ENCODE measurements at regions not wholly inside any gene's neighbourhood (a gene's known extent, or its start where the extent isn't known, plus 50 kb on each side); places are given as distances from the start of the nearest gene placed in this dataset.

DNA sequence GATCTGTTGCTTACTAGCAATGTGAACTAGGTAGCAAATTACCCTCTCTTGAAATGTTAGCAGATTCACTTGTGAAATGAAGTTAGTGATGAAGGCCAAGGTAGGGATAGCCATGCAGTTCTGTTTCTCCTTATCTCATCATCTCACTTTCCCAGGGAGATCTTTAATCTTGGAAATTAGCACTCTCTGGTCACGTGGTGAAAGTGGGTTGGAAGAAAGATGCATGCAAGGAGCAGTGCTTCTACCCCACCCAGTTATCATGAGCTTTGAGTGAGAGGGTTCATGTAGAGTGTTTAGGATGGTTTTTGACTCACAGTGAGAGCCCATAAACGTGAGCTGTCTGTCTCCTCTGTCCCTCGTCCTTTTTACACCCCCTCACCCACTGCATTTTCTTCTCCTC is 346.3 kb downstream of the QKI start:
- CTCF ChIA-PET (ENCODE audit: low intra/inter-chr PET ratio), result no interaction called here
- POLR2A ChIA-PET, result no interaction called here
- no peak for TF ChIP-seq SIX5 (IDR thresholded peaks at IDR 0.05; ENCODE audit: borderline replicate concordance in 1 of 2, insufficient read depth in 1 of 2, low read depth in 1 of 2, low read length in 2 of 2)
- TF ChIP-seq ASH1L (IDR thresholded peaks at IDR 0.05; ENCODE audit: borderline replicate concordance, low read depth, partially characterized antibody), result no peak
- peak; percentile 31; the same call in 1 of the 2 replicates for TF ChIP-seq RAD51 (IDR thresholded peaks at IDR 0.05; ENCODE audit: borderline replicate concordance, low read depth)
- TF ChIP-seq, protein P1, sequence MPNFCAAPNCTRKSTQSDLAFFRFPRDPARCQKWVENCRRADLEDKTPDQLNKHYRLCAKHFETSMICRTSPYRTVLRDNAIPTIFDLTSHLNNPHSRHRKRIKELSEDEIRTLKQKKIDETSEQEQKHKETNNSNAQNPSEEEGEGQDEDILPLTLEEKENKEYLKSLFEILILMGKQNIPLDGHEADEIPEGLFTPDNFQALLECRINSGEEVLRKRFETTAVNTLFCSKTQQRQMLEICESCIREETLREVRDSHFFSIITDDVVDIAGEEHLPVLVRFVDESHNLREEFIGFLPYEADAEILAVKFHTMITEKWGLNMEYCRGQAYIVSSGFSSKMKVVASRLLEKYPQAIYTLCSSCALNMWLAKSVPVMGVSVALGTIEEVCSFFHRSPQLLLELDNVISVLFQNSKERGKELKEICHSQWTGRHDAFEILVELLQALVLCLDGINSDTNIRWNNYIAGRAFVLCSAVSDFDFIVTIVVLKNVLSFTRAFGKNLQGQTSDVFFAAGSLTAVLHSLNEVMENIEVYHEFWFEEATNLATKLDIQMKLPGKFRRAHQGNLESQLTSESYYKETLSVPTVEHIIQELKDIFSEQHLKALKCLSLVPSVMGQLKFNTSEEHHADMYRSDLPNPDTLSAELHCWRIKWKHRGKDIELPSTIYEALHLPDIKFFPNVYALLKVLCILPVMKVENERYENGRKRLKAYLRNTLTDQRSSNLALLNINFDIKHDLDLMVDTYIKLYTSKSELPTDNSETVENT (CRISPR knock-in tag; IDR thresholded peaks at IDR 0.05), result no peak
- no peak for TF ChIP-seq ZBTB8A (IDR thresholded peaks at IDR 0.05; ENCODE audit: partially characterized antibody)
- TF ChIP-seq, protein P2, sequence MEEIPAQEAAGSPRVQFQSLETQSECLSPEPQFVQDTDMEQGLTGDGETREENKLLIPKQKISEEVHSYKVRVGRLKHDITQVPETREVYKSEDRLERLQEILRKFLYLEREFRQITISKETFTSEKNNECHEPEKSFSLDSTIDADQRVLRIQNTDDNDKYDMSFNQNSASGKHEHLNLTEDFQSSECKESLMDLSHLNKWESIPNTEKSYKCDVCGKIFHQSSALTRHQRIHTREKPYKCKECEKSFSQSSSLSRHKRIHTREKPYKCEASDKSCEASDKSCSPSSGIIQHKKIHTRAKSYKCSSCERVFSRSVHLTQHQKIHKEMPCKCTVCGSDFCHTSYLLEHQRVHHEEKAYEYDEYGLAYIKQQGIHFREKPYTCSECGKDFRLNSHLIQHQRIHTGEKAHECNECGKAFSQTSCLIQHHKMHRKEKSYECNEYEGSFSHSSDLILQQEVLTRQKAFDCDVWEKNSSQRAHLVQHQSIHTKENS (CRISPR knock-in tag; IDR thresholded peaks at IDR 0.05), result no peak
- TF ChIP-seq KHSRP (IDR thresholded peaks at IDR 0.05), result no peak
- TF ChIP-seq, protein P3, sequence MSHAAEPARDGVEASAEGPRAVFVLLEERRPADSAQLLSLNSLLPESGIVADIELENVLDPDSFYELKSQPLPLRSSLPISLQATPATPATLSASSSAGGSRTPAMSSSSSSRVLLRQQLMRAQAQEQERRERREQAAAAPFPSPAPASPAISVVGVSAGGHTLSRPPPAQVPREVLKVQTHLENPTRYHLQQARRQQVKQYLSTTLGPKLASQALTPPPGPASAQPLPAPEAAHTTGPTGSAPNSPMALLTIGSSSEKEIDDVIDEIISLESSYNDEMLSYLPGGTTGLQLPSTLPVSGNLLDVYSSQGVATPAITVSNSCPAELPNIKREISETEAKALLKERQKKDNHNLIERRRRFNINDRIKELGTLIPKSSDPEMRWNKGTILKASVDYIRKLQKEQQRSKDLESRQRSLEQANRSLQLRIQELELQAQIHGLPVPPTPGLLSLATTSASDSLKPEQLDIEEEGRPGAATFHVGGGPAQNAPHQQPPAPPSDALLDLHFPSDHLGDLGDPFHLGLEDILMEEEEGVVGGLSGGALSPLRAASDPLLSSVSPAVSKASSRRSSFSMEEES (CRISPR knock-in tag; IDR thresholded peaks at IDR 0.05), result peak; percentile 57
- TF ChIP-seq, protein P4, sequence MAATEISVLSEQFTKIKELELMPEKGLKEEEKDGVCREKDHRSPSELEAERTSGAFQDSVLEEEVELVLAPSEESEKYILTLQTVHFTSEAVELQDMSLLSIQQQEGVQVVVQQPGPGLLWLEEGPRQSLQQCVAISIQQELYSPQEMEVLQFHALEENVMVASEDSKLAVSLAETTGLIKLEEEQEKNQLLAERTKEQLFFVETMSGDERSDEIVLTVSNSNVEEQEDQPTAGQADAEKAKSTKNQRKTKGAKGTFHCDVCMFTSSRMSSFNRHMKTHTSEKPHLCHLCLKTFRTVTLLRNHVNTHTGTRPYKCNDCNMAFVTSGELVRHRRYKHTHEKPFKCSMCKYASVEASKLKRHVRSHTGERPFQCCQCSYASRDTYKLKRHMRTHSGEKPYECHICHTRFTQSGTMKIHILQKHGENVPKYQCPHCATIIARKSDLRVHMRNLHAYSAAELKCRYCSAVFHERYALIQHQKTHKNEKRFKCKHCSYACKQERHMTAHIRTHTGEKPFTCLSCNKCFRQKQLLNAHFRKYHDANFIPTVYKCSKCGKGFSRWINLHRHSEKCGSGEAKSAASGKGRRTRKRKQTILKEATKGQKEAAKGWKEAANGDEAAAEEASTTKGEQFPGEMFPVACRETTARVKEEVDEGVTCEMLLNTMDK (IDR thresholded peaks at IDR 0.05; ENCODE audit: borderline replicate concordance, insufficient read depth, low read depth, low read length, poor library complexity, severe bottlenecking), result no peak
- TF ChIP-seq MTF1 (CRISPR knock-in tag; IDR thresholded peaks at IDR 0.05; ENCODE audit: borderline replicate concordance), result no peak
- TF ChIP-seq, protein P5, sequence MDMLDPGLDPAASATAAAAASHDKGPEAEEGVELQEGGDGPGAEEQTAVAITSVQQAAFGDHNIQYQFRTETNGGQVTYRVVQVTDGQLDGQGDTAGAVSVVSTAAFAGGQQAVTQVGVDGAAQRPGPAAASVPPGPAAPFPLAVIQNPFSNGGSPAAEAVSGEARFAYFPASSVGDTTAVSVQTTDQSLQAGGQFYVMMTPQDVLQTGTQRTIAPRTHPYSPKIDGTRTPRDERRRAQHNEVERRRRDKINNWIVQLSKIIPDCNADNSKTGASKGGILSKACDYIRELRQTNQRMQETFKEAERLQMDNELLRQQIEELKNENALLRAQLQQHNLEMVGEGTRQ (CRISPR knock-in tag; IDR thresholded peaks at IDR 0.05), result peak; percentile 61
- TF ChIP-seq HLTF (IDR thresholded peaks at IDR 0.05), result no peak
- TF ChIP-seq ZNF3 (CRISPR knock-in tag; IDR thresholded peaks at IDR 0.05), result no peak

More for the DNA sequence above, 346.3 kb downstream of the QKI start:
- no peak overlapping the region for H3K4me2 ChIP-seq (ENCODE audit: insufficient read depth, low read length)
- H4K20me1 ChIP-seq (replicated peaks; ENCODE audit: control insufficient read depth, insufficient read depth, low read length), result no peaks in the 10 kb centered on the region
- H3K9me1 ChIP-seq (ENCODE audit: control insufficient read depth, insufficient read depth, low read length), result no peaks in the 10 kb centered on the region
- no peak for FAIRE-seq
- H3K4me3 ChIP-seq, result no peak overlapping the region
- intact Hi-C loops (cut with micrococcal nuclease) (no loop called here), in situ Hi-C loops (cut with MboI) (no loop called here)
- ATAC-seq, result no peak
- H3K9ac ChIP-seq (ENCODE audit: insufficient read depth in 1 of 2, low read depth in 2 of 2, low read length in 2 of 2), result no peak overlapping the region
- 0 out of 2 replicates have a peak overlapping the region, but pooled peaks have one; percentile 6 for H2AFZ ChIP-seq (ENCODE audit: low read depth, low read length)
- no peak for DNase-seq (ENCODE audit: extremely low read depth in 1 of 4, low spot score in 3 of 4)
- 0% methylated on average over 3 of the region's 3 CpGs for WGBS (ENCODE audit: insufficient coverage, low coverage, missing lambda C conversion rate)
- no peaks in the 10 kb centered on the region for H3K9me3 ChIP-seq (replicated peaks; ENCODE audit: control insufficient read depth, insufficient read depth, low read depth, low read length)
- H3K27me3 ChIP-seq (ENCODE audit: control insufficient read depth in 2 of 2, insufficient read depth in 2 of 2, low read length in 2 of 2), result peaks cover 5 to 7% of the 10 kb centered on the region in 2 experiments; a peak in 2 of 5 replicates
- H3K36me3 ChIP-seq (ENCODE audit: control insufficient read depth, insufficient read depth, low read length), result no peaks in the 10 kb centered on the region
- no peaks in the 10 kb centered on the region for H3K79me2 ChIP-seq (ENCODE audit: control insufficient read depth, insufficient read depth, low read length)
- H3K4me1 ChIP-seq (replicated peaks in 1 of 2; ENCODE audit: control insufficient read depth in 2 of 2, insufficient read depth in 2 of 2, low read length in 2 of 2), result peaks cover 0 to 2% of the 10 kb centered on the region in 2 experiments; a peak in 1 of 5 replicates
- no TSS peak for BruUV-seq (replicated peaks)
- H3K27ac ChIP-seq (ENCODE audit: extremely low read depth, low read depth, low read length), result no peak overlapping the region

All from K562 (cell line).